DMS153 treated with DMSO at 0.1 percent for 48 hours (cell line): ENCODE measurements at regions not wholly inside any gene's neighbourhood (a gene's known extent, or its start where the extent isn't known, plus 50 kb on each side); places are given as distances from the start of the nearest gene placed in this dataset.

Experiments used
- DNase-seq: peaks from one replicate; lab custom pipeline; 2025; ENCODE audit not compliant: unreplicated experiment; lab: John Stamatoyannopoulos, UW

DNA sequence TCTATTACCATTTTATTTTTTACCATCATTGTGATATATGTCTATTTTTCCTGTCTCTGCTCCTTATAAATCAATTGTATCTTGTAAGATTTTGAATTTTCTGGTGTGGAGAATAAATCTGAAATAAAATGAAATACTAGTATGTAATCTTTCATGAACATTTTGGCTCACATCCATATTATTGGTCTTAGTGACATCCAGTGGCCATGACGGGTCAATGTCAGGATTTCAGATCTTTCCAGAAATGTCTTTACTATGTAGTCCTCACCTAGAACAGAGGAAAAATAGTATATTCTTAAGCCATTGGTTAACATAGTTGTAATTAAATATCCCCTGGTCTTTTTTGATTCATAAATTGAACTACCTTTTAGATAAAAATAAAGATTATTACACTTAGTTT lies 109.8 kb upstream of the GPC6 start:
- DNase-seq = no peak

DNA sequence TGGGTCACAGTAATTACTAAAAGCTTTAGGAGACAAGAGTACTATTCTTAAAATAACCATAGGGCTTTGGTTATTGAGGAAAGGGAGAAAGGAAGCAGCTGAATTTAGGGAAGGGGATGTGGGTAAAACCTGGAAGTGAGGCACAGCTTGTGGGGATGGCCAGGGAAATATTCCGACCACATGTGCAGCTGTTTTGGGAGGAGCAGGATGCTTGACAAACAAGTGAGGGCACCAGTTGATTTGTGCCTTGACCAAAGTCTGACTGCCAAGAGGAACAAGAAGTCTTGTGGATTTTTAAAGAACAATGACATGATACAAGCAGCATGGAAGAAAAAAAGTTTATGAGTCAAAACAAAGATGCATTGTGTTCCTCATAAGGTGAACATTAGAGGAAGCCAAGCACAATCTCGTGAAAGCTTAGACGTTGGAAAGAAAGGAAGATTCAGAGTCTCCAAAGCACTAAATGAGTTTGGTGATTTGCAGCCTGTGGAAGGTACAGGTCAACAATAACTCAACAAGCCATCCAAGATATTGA lies 108.5 kb upstream of the GPC6 start:
- no peak for DNase-seq

DNA sequence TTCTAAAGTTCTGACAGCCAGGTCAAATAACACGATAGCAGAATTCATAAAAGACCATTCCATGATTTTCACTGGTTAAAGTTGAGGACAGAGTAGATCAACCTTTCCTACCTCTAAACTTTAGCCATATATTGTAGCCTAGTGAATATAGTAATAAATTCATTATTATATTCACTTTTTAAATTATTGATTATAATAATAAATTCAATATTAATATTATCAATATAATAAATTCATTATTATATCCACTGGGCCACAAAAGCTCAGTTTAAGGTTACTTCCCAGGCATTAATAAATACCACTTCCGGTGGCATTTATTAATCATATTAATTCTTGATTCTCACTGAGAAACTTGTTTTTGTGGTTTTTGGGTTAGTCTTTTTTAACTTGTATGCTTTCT lies 85.7 kb upstream of the GPC6 start:
- no peak for DNase-seq

DNA sequence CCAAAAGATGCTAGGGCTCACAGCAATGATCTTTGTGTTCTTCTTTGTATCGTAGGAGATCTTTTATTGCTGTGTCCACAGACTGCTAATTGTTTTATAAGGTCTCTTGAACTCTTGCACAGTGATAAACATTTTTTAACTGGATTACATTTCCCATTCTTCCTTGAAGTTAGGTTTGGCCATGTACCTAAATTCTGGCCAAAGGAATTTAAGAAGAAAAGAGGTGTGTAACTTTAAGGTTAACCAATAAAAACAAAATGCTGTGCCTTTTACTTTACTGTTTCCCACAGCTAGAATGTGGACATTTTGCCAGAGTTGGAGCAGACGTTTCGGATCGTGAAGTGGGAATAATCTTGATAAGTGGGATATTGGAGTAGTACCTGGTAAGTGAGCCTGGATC lies 82.6 kb upstream of the GPC6 start:
- no peak for DNase-seq

DNA sequence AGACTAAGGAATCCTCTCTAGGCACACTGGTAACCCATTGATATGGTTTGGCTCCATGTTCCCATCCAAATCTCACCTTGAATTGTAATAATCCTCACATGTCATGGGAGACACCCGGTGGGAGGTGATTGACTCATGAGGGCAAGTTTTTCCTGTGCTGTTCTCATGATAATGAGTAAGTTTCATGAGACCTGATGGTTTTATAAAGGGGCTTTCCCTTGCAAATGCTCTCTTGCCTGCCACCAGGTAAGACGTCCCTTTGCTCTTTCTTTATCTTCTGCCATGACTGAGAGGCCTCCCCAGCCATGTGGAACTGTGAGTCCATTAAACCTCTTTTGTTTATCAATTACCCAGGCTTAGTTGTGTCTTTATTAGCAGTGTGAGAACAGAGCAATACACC lies 81.4 kb upstream of the GPC6 start:
- no peak for DNase-seq

DNA sequence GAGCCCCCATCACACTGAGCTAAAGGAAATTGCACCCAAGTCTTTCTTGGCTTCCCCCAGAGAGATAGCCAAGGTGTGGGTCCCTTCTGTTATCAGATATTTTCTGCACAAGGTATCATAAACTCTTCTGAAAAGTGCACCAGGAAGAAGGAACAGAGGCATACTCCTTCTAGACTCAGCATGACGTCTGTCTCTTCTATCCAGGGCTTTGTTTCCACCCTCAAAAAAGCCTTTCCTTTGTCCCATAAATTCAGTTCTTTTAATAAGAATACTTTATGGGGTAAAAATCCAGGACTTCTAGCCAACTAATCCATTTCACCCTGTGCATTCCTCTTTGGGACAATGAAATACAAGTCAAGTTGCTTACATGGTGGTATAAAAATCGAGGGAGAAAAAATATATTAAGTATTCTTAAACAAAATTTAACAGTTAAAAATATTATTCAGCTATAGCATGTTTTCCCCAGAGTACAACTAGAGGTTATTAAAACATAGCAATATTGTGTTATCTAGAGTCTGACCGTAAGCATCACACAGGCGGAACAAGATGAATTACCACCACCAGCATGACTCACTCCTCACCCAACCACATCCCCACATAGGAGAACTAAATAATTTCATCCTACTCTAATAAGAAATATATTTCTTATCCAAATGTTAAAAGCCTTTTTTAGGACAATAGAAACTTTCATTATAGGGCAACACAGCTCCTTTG lies 79.9 kb upstream of the GPC6 start:
- no peak for DNase-seq

DNA sequence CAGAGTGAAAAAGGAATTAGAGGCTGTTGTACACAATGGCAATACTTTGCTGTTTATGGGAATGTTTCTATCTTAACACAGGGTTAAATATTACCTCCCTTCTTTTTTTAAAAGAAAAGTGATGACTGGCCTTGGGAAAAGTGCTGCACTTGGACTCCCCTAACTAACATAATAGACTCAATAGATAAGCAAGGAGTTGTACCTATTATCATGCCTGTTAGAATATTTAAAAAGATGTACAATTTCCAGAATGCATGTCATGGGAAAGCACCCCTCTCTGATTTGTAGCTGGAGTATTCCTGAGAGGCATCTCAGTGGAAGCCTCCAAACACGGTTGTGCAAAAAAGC lies 79.3 kb upstream of the GPC6 start:
- DNase-seq = no peak

DNA sequence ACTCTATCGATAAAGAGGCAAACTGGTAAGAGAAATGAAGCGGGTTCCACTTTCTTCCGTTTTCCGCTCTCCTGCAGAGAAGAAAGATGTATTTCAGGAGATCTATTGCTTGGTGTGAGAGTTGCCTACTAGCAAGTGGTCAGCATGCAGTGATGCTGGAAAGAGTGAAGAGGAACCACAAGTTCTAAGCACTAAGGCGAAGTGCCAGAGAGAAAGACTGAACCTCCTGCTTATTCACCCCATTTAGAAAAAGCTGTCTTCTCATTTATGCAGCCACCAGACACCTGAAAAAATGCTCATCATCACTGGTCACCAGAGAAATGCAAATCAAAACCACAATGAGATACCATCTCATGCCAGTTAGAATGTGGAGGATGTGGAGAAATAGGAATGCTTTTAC lies 78.7 kb upstream of the GPC6 start:
- DNase-seq = no peak

DNA sequence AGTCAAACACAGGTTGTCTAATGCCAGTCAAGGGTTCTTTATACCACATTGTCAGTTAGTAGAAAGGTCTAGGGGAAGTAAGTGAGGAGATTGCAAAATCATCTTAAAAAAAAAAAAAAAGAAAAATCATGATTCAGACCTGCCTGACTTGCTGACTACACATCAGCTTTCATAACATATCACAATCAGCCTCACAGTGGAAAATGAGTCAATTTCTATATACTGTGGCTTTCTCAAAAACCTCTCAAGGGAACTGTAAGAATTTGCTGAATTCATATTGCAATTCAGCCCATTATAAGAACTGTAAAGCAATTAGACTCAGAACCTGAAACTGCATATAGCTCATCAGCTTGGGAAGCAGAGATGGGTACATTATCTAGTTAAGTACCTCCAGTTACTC lies 75.3 kb upstream of the GPC6 start:
- DNase-seq = no peak

DNA sequence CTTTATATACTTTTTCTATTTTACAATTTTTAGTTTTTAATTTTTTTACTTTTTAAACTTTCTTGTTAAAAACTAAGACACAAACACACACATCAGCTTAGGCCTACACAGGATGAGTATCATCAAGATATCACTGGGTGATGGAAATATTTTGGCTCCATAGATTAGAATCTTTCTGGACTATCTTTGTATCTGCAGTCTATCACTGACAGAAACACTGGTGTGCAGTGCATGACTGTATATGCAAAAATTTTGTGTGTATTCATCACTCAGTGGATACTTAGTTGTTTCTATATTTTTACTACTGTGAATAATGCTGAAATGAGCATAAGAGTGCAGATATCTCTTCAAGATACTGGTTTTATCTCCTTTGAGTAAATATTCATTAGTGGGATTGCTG lies 68.0 kb upstream of the GPC6 start:
- DNase-seq = no peak

DNA sequence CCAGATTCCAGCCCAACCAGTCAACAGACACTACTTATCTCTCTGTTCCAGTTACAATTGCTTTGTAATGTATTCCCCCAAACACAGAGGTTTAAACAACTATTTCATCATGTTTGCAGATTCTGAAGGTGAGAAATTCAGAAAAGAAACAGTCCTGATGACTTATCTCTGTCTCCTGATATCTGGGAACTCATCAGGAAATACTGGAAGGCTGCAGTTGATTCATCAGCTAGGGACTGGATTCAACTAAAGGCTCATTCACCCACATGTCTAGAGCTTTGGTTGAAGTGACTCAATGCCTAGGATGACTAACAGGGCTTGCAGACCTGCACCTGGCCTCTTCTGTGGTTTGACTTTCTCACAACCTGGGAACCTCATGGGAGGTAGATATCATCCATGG lies 56.6 kb upstream of the GPC6 start:
- no peak for DNase-seq

DNA sequence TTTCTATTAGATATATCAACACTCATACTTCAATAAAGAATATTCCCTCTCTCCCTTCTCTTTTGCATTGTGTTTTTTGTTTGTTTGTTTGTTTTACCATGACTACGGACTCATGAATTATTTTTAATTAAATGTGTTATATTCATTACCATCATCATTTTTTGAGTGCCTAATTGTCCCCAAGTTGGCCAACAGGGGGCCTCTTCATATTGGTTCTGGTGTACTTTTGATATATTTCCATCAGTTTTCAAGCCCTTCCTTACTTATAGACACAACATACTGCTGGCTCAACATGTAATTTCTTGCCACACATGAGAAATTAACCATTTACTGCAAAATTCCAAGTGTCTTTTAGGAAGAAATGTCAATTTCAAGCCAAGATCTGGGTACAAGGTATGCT lies 54.5 kb upstream of the GPC6 start:
- DNase-seq = no peak

DNA sequence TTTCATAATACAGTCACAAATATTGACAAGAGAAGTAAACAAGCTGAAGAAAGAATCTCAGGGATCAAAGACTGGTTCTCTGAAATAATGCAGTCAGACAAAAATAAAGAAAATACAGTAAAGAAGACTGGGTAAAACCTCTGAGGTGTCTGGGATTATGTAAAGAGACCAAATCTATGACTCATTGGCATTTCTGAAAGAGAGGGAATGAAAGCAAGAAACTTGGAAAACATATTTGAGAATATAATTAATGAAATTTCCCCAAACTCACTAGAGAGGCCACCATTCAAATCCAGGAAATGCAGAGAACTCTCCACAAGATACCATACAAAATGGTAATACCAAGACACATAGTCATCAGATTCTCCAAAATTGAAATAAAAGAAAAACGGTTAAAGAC lies 53.0 kb upstream of the GPC6 start:
- no peak for DNase-seq

DNA sequence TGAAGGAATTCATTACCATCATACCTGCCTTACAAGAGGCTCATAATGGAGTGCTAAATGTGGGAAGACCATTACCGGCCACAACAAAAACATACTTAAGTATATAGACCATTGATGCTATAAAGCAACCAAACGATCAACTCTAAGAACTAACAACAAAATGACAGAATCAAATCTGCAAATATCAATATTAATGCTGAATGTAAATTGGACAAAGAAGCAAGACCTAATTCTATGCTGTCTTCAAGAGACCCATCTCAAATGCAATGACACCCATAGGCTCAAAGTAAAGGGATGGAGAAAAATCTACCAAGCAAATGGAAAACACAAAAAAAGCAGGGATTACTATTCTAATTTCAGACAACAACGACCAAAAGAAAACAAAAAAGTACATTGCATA lies 52.3 kb upstream of the GPC6 start:
- DNase-seq = no peak
